ENCODE measurements at regions not wholly inside any gene's neighbourhood (a gene's known extent, or its start where the extent isn't known, plus 50 kb on each side); places are given as distances from the start of the nearest gene placed in this dataset.

GRCh38 chr1:63099188-63099587 is 223.2 kb upstream of the FOXD3 start (continued):
- no peak for TF ChIP-seq ZNF462 (CRISPR knock-in tag; IDR thresholded peaks at IDR 0.05)
- TF ChIP-seq NANOG (IDR thresholded peaks at IDR 0.05; ENCODE audit: borderline replicate concordance) = no peak

GRCh38 chr1:63101336-63101735 is 221.0 kb upstream of the FOXD3 start:
- Mint-ChIP-seq H3K27me3 (ENCODE audit: insufficient read depth, low read depth, poor library complexity) (peaks cover 3% of the 10 kb centered on the region), H3K4me1 (peaks cover 32% of the 10 kb centered on the region), H3K36me3 (ENCODE audit: low read depth) (no peaks in the 10 kb centered on the region), H3K27ac (no peak overlapping the region), H3K4me3 (no peak overlapping the region), H3K9me3 (no peaks in the 10 kb centered on the region)
- Histone ChIP-seq H3K27me3 (ENCODE audit: insufficient read depth) (no peaks in the 10 kb centered on the region), H3K27ac (ENCODE audit: low read depth) (no peak overlapping the region), H3K4me3 (no peak overlapping the region), H3K9me2 (ENCODE audit: insufficient read depth) (no peaks in the 10 kb centered on the region), H3K4me2 (no peak overlapping the region), H3K4me1 (ENCODE audit: insufficient read depth) (peaks cover 26% of the 10 kb centered on the region), H3K79me2 (replicated peaks; ENCODE audit: insufficient read depth) (no peaks in the 10 kb centered on the region), H4K20me1 (replicated peaks; ENCODE audit: insufficient read depth) (no peaks in the 10 kb centered on the region), H3F3A (replicated peaks; ENCODE audit: low read depth) (no peaks in the 10 kb centered on the region), H2AFZ (no peak overlapping the region), H3K36me3 (ENCODE audit: insufficient read depth) (no peaks in the 10 kb centered on the region)
- DNase-seq (ENCODE audit: low spot score) (no peak), ATAC-seq (no peak)
- no peak for TF ChIP-seq ZNF331 (CRISPR knock-in tag; IDR thresholded peaks at IDR 0.05; ENCODE audit: low read depth)
- TF ChIP-seq CTCF (conservative IDR thresholded peaks at IDR 0.05; ENCODE audit: low read depth in 2 of 2) = no peak
- no peak for TF ChIP-seq CREB1 (CRISPR knock-in tag; IDR thresholded peaks at IDR 0.05; ENCODE audit: low read depth)
- no peak for TF ChIP-seq ZNF462 (CRISPR knock-in tag; IDR thresholded peaks at IDR 0.05)
